Mesendoderm (in vitro differentiated cells): ENCODE measurements at regions not wholly inside any gene's neighbourhood (a gene's known extent, or its start where the extent isn't known, plus 50 kb on each side); places are given as distances from the start of the nearest gene placed in this dataset.

Experiments
- DNase-seq: peaks from one replicate; pipeline ENCODE4 v3.0.0; 2013
- H2AK5ac ChIP-seq: 2 replicates; pipeline ENCODE4 v1.6.1; 2013; ENCODE audit warnings: low read length, inconsistent platforms
- H2BK120ac ChIP-seq: 2 replicates; pipeline ENCODE4 v1.6.1; 2013; ENCODE audit warnings: low read depth, mild to moderate bottlenecking, low read length, moderate library complexity, mixed read lengths
- H2BK15ac ChIP-seq: replicated peaks from 2 replicates; pipeline ENCODE4 v1.6.1; 2013; ENCODE audit warnings: low read depth, mild to moderate bottlenecking, moderate library complexity
- H2BK5ac ChIP-seq: 2 replicates; pipeline ENCODE4 v1.6.1; 2013; ENCODE audit warnings: low read length, inconsistent platforms
- H3K18ac ChIP-seq: 2 replicates; pipeline ENCODE4 v1.6.1; 2013; ENCODE audit warnings: mild to moderate bottlenecking, low read length, mixed read lengths
- H3K23ac ChIP-seq: one replicate; pipeline ENCODE4 v1.6.1; 2013; ENCODE audit warnings: low read length
- H3K27ac ChIP-seq: 2 replicates; pipeline ENCODE4 v1.5.1; 2013; ENCODE audit warnings: low read depth, mild to moderate bottlenecking, inconsistent platforms, low read length, moderate library complexity
- H3K27me3 ChIP-seq: 2 replicates; pipeline ENCODE4 v1.6.1; 2013; ENCODE audit warnings: low read length, control low read depth, mild to moderate bottlenecking, inconsistent platforms; ENCODE audit not compliant: insufficient read depth, poor library complexity
- H3K36me3 ChIP-seq: 2 replicates; pipeline ENCODE4 v1.6.1; 2013; ENCODE audit warnings: low read length, inconsistent platforms; ENCODE audit not compliant: control insufficient read depth, insufficient read depth
- H3K4ac ChIP-seq: one replicate; pipeline ENCODE4 v1.6.1; 2013; ENCODE audit warnings: low read depth, mild to moderate bottlenecking, low read length, moderate library complexity
- H3K4me1 ChIP-seq: 2 replicates; pipeline ENCODE4 v1.6.1; 2013; ENCODE audit warnings: low read depth, low read length, inconsistent platforms; ENCODE audit not compliant: control insufficient read depth
- H3K4me2 ChIP-seq: 2 replicates; pipeline ENCODE4 v1.6.1; 2013; ENCODE audit warnings: low read length
- H3K4me3 ChIP-seq: 2 replicates; pipeline ENCODE4 v1.5.1; 2013; ENCODE audit warnings: mild to moderate bottlenecking, low read length
- H3K56ac ChIP-seq: one replicate; pipeline ENCODE4 v1.6.1; 2013; ENCODE audit warnings: low read length
- H3K79me1 ChIP-seq: 2 replicates; pipeline ENCODE4 v1.6.1; 2013; ENCODE audit warnings: low read length, inconsistent platforms
- H3K79me2 ChIP-seq: 2 replicates; pipeline ENCODE4 v1.6.1; 2013; ENCODE audit warnings: mild to moderate bottlenecking, low read length; ENCODE audit not compliant: control insufficient read depth, insufficient read depth
- H3K9ac ChIP-seq: 2 replicates; pipeline ENCODE4 v1.6.1; 2013; ENCODE audit warnings: low read length, inconsistent platforms
- H4K5ac ChIP-seq: one replicate; pipeline ENCODE4 v1.6.1; 2013; ENCODE audit warnings: low read length
- H4K8ac ChIP-seq: one replicate; pipeline ENCODE4 v1.6.1; 2013; ENCODE audit warnings: low read depth, mild to moderate bottlenecking, control low read depth, low read length, moderate library complexity
- WGBS: extraction: QIAGEN DNeasy Blood & Tissue Kit; methylation state at CpG from one replicate; pipeline ENCODE4 v1.1.7; 2013; ENCODE audit warnings: low lambda C conversion rate, missing lambda C conversion rate; ENCODE audit not compliant: insufficient coverage; ENCODE audit errors: extremely low coverage; 5-methylcytosine and 5-hydroxymethylcytosine counted together

DNA sequence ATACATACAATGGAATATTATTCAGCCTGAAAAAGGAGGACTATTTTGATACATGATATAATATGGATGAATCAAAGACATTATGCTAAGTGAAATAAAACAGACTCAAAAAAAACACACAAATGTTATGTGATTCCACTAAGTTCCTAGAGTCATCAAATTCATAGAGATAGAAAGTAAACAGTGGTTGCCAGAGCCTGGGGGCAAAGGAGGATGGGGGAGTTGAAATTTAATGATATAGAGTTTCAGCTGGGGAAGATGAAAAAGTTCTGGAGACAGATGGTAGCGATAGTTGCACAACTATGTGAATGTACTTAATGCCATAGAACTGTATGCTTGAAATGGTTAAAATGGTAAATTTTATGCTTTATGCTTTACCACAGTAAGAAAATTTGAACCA lies 119.7 kb downstream of the METTL4 start:
- Histone ChIP-seq H3K79me2 (no peaks in the 10 kb centered on the region), H4K8ac (no peak overlapping the region), H3K27ac (no peak overlapping the region), H3K4ac (no peak overlapping the region), H2BK120ac (no peak overlapping the region), H3K4me3 (no peak overlapping the region), H3K79me1 (no peaks in the 10 kb centered on the region), H3K36me3 (no peaks in the 10 kb centered on the region), H2AK5ac (no peak overlapping the region), H3K9ac (no peak overlapping the region), H3K27me3 (no peaks in the 10 kb centered on the region), H3K4me2 (no peak overlapping the region), H4K5ac (no peak overlapping the region), H3K23ac (no peak overlapping the region), H2BK5ac (no peak overlapping the region), H3K4me1 (no peaks in the 10 kb centered on the region), H3K18ac (no peak overlapping the region), H2BK15ac (no peak overlapping the region), H3K56ac (no peak overlapping the region)
- no CpG with 5 or more reads among the region's 1 CpG for WGBS
- DNase-seq, result no peak

DNA sequence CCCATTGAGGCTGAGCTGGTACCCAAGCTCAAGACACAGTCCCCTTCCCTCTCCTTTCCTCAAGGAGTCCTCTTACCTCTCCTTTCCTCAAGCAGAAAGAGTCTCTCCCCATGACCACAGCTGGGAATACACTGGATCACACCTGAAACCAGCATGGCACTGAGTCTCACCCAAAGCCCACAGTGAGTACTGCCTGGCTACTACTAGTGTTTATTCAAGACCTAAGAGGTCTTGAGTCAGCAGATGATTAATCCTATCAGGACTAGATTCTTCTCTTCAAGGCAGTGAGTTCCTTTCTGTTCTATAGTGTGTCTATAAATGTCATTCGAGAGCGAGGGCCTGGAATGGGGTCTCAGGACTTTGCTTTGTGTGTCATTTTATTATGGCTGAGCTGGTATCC lies 111.4 kb downstream of the METTL4 start:
- H4K5ac ChIP-seq, result no peak overlapping the region
- no peak overlapping the region for H4K8ac ChIP-seq
- no peak overlapping the region for H3K27ac ChIP-seq
- no peaks in the 10 kb centered on the region for H3K4me1 ChIP-seq
- no peak overlapping the region for H3K9ac ChIP-seq
- no peak overlapping the region for H2BK5ac ChIP-seq
- H3K18ac ChIP-seq, result no peak overlapping the region
- no peaks in the 10 kb centered on the region for H3K27me3 ChIP-seq
- H2AK5ac ChIP-seq, result peak overlapping the region; percentile 32
- H3K79me1 ChIP-seq, result no peaks in the 10 kb centered on the region
- no peak overlapping the region for H2BK120ac ChIP-seq
- H3K4me2 ChIP-seq, result no peak overlapping the region
- H3K36me3 ChIP-seq, result no peaks in the 10 kb centered on the region
- H2BK15ac ChIP-seq, result no peak overlapping the region
- no CpG with 5 or more reads among the region's 2 CpGs for WGBS
- no peak overlapping the region for H3K56ac ChIP-seq
- H3K4ac ChIP-seq, result no peak overlapping the region
- DNase-seq, result no peak
- H3K4me3 ChIP-seq, result no peak overlapping the region
- H3K79me2 ChIP-seq, result no peaks in the 10 kb centered on the region
- H3K23ac ChIP-seq, result no peak overlapping the region

DNA sequence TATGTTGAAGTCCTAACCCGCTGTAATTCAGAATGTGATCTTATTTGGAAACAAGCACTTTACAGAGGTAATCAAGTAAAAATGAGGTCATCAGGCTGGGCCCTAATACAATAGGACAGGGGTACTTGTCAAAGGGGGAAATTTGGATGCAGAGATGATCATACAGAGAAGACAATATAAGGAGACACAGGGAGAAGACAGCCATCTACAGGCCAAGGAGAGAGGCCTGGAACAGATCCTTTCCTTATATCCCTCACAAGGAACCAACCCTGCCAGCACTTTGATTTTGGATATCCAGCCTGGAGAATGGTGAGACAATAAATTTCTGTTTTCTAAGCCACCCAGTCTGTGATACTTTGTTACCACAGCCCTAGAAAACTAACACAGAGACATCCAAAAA lies 104.3 kb downstream of the METTL4 start:
- Histone ChIP-seq H3K4me1 (no peaks in the 10 kb centered on the region), H3K4ac (no peak overlapping the region), H2BK120ac (no peak overlapping the region), H4K5ac (no peak overlapping the region), H3K27ac (peak overlapping the region; percentile 4), H3K27me3 (no peaks in the 10 kb centered on the region), H3K56ac (no peak overlapping the region), H3K9ac (no peak overlapping the region), H2BK15ac (no peak overlapping the region), H3K79me1 (no peaks in the 10 kb centered on the region), H2BK5ac (peak overlapping the region; percentile 35), H3K79me2 (no peaks in the 10 kb centered on the region), H3K4me3 (no peak overlapping the region), H3K4me2 (no peak overlapping the region), H3K36me3 (no peaks in the 10 kb centered on the region), H3K23ac (no peak overlapping the region), H4K8ac (no peak overlapping the region), H2AK5ac (no peak overlapping the region), H3K18ac (no peak overlapping the region)
- peak; percentile 31 for DNase-seq
- WGBS, result no CpG with 5 or more reads among the region's 1 CpG

GRCh38 chr18:2468051-2468450 lies 103.3 kb downstream of the METTL4 start:
- Histone ChIP-seq H3K56ac (no peak overlapping the region), H4K5ac (no peak overlapping the region), H3K27ac (no peak overlapping the region), H3K4me1 (no peaks in the 10 kb centered on the region), H3K79me1 (no peaks in the 10 kb centered on the region), H2BK15ac (no peak overlapping the region), H3K4ac (no peak overlapping the region), H2AK5ac (no peak overlapping the region), H3K18ac (no peak overlapping the region), H3K9ac (no peak overlapping the region), H3K23ac (no peak overlapping the region), H2BK5ac (no peak overlapping the region), H3K36me3 (no peaks in the 10 kb centered on the region), H3K27me3 (no peaks in the 10 kb centered on the region), H4K8ac (no peak overlapping the region), H2BK120ac (no peak overlapping the region), H3K79me2 (no peaks in the 10 kb centered on the region), H3K4me2 (no peak overlapping the region), H3K4me3 (no peak overlapping the region)
- no peak for DNase-seq
- WGBS, result no CpG with 5 or more reads among the region's 1 CpG

- Histone ChIP-seq H4K8ac (no peak overlapping the region), H3K79me1 (no peaks in the 10 kb centered on the region), H3K23ac (no peak overlapping the region), H2BK15ac (no peak overlapping the region), H2BK120ac (no peak overlapping the region), H3K27ac (no peak overlapping the region), H3K27me3 (no peaks in the 10 kb centered on the region), H3K4me1 (no peaks in the 10 kb centered on the region), H3K4me3 (no peak overlapping the region), H3K9ac (no peak overlapping the region), H3K36me3 (no peaks in the 10 kb centered on the region), H4K5ac (no peak overlapping the region), H3K4me2 (no peak overlapping the region), H3K4ac (no peak overlapping the region), H3K79me2 (no peaks in the 10 kb centered on the region), H2BK5ac (no peak overlapping the region), H2AK5ac (no peak overlapping the region), H3K18ac (no peak overlapping the region), H3K56ac (no peak overlapping the region)
- no CpG with 5 or more reads among the region's 2 CpGs for WGBS
- no peak for DNase-seq
These were observed 99.8 kb downstream of the METTL4 start for GRCh38 chr18:2471523-2471922.

DNA sequence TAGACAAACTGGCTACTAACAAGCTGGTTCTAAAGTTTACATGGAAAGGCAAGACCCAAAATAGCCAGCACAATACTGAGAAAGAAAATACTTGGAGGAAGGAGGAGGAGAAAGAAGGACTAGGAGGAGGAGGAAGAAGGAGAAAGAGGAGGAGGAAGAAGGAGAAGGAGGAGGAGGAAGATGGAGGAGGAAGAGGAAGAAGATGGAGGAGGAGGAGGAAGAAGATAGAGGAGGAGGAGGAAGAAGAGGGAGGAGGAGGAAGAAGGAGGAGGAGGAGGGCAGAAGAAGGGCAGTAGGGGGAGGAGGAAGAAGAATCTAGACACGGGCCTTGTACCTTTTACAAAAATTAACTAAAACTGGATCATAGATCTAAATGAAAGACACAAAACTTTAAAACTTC lies 92.6 kb downstream of the METTL4 start:
- Histone ChIP-seq H3K4me3 (no peak overlapping the region), H4K5ac (no peak overlapping the region), H3K23ac (no peak overlapping the region), H3K36me3 (no peaks in the 10 kb centered on the region), H2BK5ac (no peak overlapping the region), H4K8ac (no peak overlapping the region), H3K79me1 (no peaks in the 10 kb centered on the region), H2BK120ac (no peak overlapping the region), H3K4me1 (no peaks in the 10 kb centered on the region), H2AK5ac (no peak overlapping the region), H3K79me2 (no peaks in the 10 kb centered on the region), H3K9ac (no peak overlapping the region), H2BK15ac (no peak overlapping the region), H3K27me3 (no peaks in the 10 kb centered on the region), H3K27ac (no peak overlapping the region), H3K18ac (no peak overlapping the region), H3K4ac (no peak overlapping the region), H3K4me2 (no peak overlapping the region), H3K56ac (no peak overlapping the region)
- WGBS, result no CpG with 5 or more reads among the region's 1 CpG
- DNase-seq, result no peak
